Endothelial cell (in vitro differentiated cells): ENCODE measurements at regions not wholly inside any gene's neighbourhood (a gene's known extent, or its start where the extent isn't known, plus 50 kb on each side); places are given as distances from the start of the nearest gene placed in this dataset.

Source experiments
- DNase-seq: peaks from one replicate; pipeline ENCODE4 v3.0.0; 2021; ENCODE audit warnings: low spot score
- H3K27ac Mint-ChIP-seq: one replicate; pipeline ENCODE4 v1.8.0; 2021; ENCODE audit warnings: mixed read lengths, inconsistent platforms; ENCODE audit not compliant: unreplicated experiment
- H3K27me3 Mint-ChIP-seq: one replicate; pipeline ENCODE4 v1.8.0; 2021; ENCODE audit warnings: mild to moderate bottlenecking, moderate library complexity, mixed read lengths, inconsistent platforms; ENCODE audit not compliant: unreplicated experiment
- H3K36me3 Mint-ChIP-seq: one replicate; pipeline ENCODE4 v1.8.0; 2021; ENCODE audit warnings: mild to moderate bottlenecking, low read depth, mixed read lengths, inconsistent platforms; ENCODE audit not compliant: unreplicated experiment
- H3K4me1 Mint-ChIP-seq: one replicate; pipeline ENCODE4 v1.8.0; 2021; ENCODE audit warnings: mild to moderate bottlenecking, mixed read lengths, inconsistent platforms; ENCODE audit not compliant: unreplicated experiment
- H3K4me3 Mint-ChIP-seq: one replicate; pipeline ENCODE4 v1.8.0; 2021; ENCODE audit warnings: mild to moderate bottlenecking, mixed read lengths, inconsistent platforms; ENCODE audit not compliant: unreplicated experiment
- H3K9me3 Mint-ChIP-seq: one replicate; pipeline ENCODE4 v1.8.0; 2021; ENCODE audit warnings: mixed read lengths, inconsistent platforms; ENCODE audit not compliant: unreplicated experiment
- TF ChIP-seq, protein P1 (sequence below): fragments of 200-600 bp; sonication (generic); IDR thresholded peaks from one replicate; pipeline ENCODE4 v1.5.0; 2021; ENCODE audit warnings: antibody characterized with exemption; ENCODE audit not compliant: unreplicated experiment

DNA sequence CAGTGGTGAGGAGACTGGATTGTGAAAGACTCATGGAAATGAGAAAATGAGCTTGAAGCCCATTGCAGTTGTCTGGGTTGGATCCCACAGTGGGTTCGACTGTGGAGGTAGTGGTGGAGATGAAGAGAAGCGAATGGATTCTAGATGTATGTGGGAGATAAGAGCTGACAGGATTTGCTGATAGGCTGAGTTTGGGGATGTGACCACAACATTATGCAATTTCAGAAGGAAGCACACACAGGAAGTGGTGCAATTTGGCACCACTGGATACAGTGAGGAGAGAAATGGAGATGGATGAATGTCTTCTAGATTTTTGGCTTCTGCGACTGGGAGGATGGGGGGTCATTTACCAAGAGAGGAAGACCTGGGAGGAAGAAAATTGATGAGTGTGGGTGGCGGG, 64.4 kb upstream of the MAFB start:
- H3K4me3 Mint-ChIP-seq: no peak overlapping the region
- peaks cover 29% of the 10 kb centered on the region for H3K4me1 Mint-ChIP-seq
- no peaks in the 10 kb centered on the region for H3K9me3 Mint-ChIP-seq
- no peak overlapping the region for H3K27ac Mint-ChIP-seq
- peaks cover 4% of the 10 kb centered on the region for H3K27me3 Mint-ChIP-seq
- DNase-seq: no peak
- TF ChIP-seq, protein P1, sequence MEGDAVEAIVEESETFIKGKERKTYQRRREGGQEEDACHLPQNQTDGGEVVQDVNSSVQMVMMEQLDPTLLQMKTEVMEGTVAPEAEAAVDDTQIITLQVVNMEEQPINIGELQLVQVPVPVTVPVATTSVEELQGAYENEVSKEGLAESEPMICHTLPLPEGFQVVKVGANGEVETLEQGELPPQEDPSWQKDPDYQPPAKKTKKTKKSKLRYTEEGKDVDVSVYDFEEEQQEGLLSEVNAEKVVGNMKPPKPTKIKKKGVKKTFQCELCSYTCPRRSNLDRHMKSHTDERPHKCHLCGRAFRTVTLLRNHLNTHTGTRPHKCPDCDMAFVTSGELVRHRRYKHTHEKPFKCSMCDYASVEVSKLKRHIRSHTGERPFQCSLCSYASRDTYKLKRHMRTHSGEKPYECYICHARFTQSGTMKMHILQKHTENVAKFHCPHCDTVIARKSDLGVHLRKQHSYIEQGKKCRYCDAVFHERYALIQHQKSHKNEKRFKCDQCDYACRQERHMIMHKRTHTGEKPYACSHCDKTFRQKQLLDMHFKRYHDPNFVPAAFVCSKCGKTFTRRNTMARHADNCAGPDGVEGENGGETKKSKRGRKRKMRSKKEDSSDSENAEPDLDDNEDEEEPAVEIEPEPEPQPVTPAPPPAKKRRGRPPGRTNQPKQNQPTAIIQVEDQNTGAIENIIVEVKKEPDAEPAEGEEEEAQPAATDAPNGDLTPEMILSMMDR: no peak
- H3K36me3 Mint-ChIP-seq: no peaks in the 10 kb centered on the region

DNA sequence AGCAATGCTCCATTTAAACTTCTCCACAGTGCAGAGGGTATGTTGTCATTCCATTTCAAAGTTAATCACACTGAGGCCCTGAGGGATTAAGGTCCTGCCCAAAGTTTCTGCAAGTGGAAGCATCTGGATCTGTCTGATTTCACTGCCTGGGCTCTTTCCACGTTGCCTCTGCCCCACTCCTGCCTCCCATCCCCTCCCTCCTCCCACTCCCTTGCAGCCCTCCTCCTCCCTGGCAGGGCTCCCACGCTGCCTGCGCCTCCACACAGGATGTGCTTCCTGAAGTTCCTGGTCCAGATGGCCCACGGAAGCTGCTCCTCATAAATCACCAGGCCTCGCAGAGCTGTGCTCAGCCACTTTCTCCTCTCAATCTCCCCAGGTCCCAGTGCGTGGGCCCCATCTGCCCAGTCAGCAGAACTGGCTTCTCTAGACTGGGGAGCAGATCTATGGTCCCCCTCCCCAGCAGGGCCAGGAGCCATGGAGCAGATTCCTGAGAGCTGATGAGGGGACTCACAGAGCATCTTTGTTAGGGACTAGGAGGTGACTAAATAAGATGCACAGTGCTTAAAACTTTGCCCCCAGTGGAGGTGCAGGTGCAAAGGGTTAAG, 65.4 kb upstream of the MAFB start:
- DNase-seq: no peak
- Mint-ChIP-seq H3K4me1 (peaks cover 36% of the 10 kb centered on the region), H3K36me3 (no peaks in the 10 kb centered on the region), H3K4me3 (no peak overlapping the region), H3K27ac (no peak overlapping the region), H3K27me3 (peaks cover 3% of the 10 kb centered on the region), H3K9me3 (no peaks in the 10 kb centered on the region)
- TF ChIP-seq, protein P1: no peak

DNA sequence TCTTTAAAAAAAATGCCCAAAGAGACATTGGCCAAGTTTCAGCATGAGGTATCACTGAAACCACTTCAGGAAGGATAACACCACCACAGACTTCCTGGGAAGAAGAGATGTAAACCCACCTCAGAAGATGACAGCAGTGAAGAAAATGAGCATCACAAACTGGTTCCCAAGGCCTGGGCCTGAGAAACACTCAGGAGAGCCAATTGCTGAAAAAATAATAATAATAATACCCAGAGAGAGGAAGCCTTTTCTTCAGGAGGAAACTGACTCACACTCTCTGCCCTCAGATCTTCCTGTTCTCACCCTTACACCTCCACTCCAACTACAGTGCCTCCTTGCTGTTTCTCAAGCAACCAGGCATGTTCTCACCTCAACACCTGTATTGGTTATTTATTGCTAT, 68.1 kb upstream of the MAFB start:
- H3K27me3 Mint-ChIP-seq: peaks cover 3% of the 10 kb centered on the region
- H3K36me3 Mint-ChIP-seq: no peaks in the 10 kb centered on the region
- no peaks in the 10 kb centered on the region for H3K9me3 Mint-ChIP-seq
- H3K4me1 Mint-ChIP-seq: peaks cover 36% of the 10 kb centered on the region
- DNase-seq: no peak
- H3K27ac Mint-ChIP-seq: no peak overlapping the region
- H3K4me3 Mint-ChIP-seq: no peak overlapping the region
- TF ChIP-seq, protein P1: no peak

DNA sequence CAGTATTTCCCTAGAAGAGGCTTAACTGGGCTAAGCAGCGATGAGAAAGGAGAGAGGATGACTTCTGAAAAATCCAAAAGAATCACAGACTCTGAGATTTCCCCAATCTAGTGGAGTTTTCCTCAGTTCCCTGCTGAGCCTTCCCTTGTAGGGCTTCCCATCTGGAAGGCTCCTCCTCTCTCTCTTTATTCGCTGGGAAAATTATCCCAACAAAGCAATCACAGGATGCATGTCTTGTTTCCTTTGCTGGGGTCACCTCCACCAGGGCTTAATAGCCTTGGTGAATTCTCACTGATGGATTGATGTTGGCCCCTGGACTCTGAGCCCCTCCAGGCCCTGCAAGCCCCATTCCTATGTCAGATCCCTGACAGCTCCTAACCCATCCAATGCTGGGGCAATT, 69.8 kb upstream of the MAFB start:
- TF ChIP-seq, protein P1: no peak
- Mint-ChIP-seq H3K27me3 (peaks cover 3% of the 10 kb centered on the region), H3K4me3 (no peak overlapping the region), H3K4me1 (peaks cover 32% of the 10 kb centered on the region), H3K27ac (no peak overlapping the region), H3K9me3 (no peaks in the 10 kb centered on the region), H3K36me3 (no peaks in the 10 kb centered on the region)
- no peak for DNase-seq

DNA sequence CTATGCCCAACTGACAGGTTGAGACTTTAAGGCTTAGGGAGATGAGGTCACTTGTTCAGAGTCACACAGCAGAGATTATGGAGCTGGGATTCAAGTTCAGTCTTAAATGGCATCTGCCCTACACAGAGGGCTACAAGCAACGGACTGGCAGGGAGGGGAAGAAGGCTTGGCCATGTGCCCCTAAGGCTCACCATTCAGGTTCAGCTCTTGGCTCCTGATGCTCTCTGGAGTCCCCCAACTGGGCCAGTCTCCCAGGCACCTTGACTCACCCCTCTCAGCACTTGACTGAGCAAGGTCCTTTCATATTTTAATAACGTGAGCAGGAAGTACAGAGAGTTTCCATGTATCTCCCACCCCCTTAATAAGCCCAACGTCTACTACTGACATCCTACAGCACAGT, 71.4 kb upstream of the MAFB start:
- H3K36me3 Mint-ChIP-seq: no peaks in the 10 kb centered on the region
- H3K4me3 Mint-ChIP-seq: no peak overlapping the region
- no peaks in the 10 kb centered on the region for H3K9me3 Mint-ChIP-seq
- no peak for DNase-seq
- peaks cover 2% of the 10 kb centered on the region for H3K27me3 Mint-ChIP-seq
- TF ChIP-seq, protein P1: no peak
- H3K4me1 Mint-ChIP-seq: peaks cover 26% of the 10 kb centered on the region
- no peak overlapping the region for H3K27ac Mint-ChIP-seq
